Vagina (tissue), 2 donors: ENCODE measurements at regions not wholly inside any gene's neighbourhood (a gene's known extent, or its start where the extent isn't known, plus 50 kb on each side); places are given as distances from the start of the nearest gene placed in this dataset.

Experiments
- CTCF ChIP-seq, 3 experiments: fragments of 450-650 bp in 2 of 3; fragments of 200-600 bp in 1 of 3; sonication (generic) in 1 of 3; IDR thresholded peaks; one replicate each; pipeline ENCODE4 v1.5.1; 2017 to 2019; ENCODE audit warnings: antibody characterized with exemption in 3 of 3, mild to moderate bottlenecking in 2 of 3, moderate library complexity in 2 of 3
- POLR2A ChIP-seq, 2 donors: fragments of 450-650 bp; IDR thresholded peaks; one replicate each; pipeline ENCODE4 v1.6.1; 2017; ENCODE audit warnings: antibody characterized with exemption in 2 of 2, mild to moderate bottlenecking in 2 of 2, moderate library complexity in 2 of 2

GRCh38 chr4:123606336-123606735 is 209.7 kb downstream of the SPRY1 start:
- TF ChIP-seq CTCF (IDR thresholded peaks at IDR 0.05) (no peak), POLR2A (IDR thresholded peaks at IDR 0.05) (no peak)
